Heart right ventricle (tissue), 16 donors: ENCODE measurements at regions not wholly inside any gene's neighbourhood (a gene's known extent, or its start where the extent isn't known, plus 50 kb on each side); places are given as distances from the start of the nearest gene placed in this dataset.

Experiments used
- ATAC-seq, 8 donors: fragments of 200-7000 bp; cut with Tn5 transposase; one replicate each; pipeline ENCODE4 v1.9.1; 2020; ENCODE audit warnings: mild to moderate bottlenecking in 8 of 8, moderate library complexity in 8 of 8, moderate number of reproducible peaks in 1 of 8
- DNase-seq, 2 donors: peaks; one replicate each; pipeline ENCODE4 v3.0.0-alpha.2; 2020
- H3K27ac ChIP-seq, 10 donors: fragments of 200-600 bp; sonication (generic) in 2 of 10; one replicate each; pipeline versions ENCODE4 v1.5.0 to v1.8.0; 2020 to 2022; ENCODE audit warnings: mild to moderate bottlenecking in 3 of 10
- H3K27me3 ChIP-seq, 7 donors: fragments of 200-600 bp; one replicate each; pipeline ENCODE4 v1.8.0; 2021 to 2022; ENCODE audit warnings: mild to moderate bottlenecking in 2 of 7
- H3K36me3 ChIP-seq, 9 donors: fragments of 200-600 bp; sonication (generic) in 1 of 9; one replicate each; pipeline versions ENCODE4 v1.5.0 to v1.8.0; 2020 to 2022; ENCODE audit warnings: mild to moderate bottlenecking in 2 of 9
- H3K4me1 ChIP-seq, 9 donors: fragments of 200-600 bp; sonication (generic) in 1 of 9; one replicate each; pipeline versions ENCODE4 v1.5.0 to v1.8.0; 2020 to 2022; ENCODE audit warnings: mild to moderate bottlenecking in 4 of 9
- H3K4me3 ChIP-seq, 10 donors: fragments of 200-600 bp; sonication (generic) in 2 of 10; one replicate each; pipeline versions ENCODE4 v1.5.0 to v1.8.0; 2020 to 2022; ENCODE audit warnings: mild to moderate bottlenecking in 7 of 10, moderate library complexity in 2 of 10
- H3K9me3 ChIP-seq, 11 donors: fragments of 200-600 bp in 10 of 11; sonication (generic) in 2 of 11; one replicate each; pipeline versions ENCODE4 v1.5.0 to v1.8.0; 2013 to 2022; ENCODE audit warnings: mild to moderate bottlenecking in 2 of 11, control low read depth in 1 of 11, moderate library complexity in 1 of 11
- CTCF ChIP-seq, 9 donors: fragments of 200-600 bp; sonication (generic) in 2 of 9; IDR thresholded peaks; one replicate each; pipeline versions ENCODE4 v1.5.0 to v1.8.0; 2021 to 2022; ENCODE audit warnings: antibody characterized with exemption in 9 of 9, mild to moderate bottlenecking in 5 of 9, moderate library complexity in 1 of 9
- WGBS, 2 donors: extraction: QIAGEN DNeasy Blood & Tissue Kit; methylation state at CpG; one replicate each; pipeline ENCODE4 v1.1.7; 2013; ENCODE audit warnings: inconsistent platforms in 1 of 2; 5-methylcytosine and 5-hydroxymethylcytosine counted together
- intact Hi-C, 10 donors: fragments of 100-400 bp; cut with DNase I; formaldehyde crosslinking; loops; one replicate each; pipeline versions ENCODE4 v1.11.1 to v1.14.2; 2022
- donor health status: Arrhythmogenic right ventricular cardiomyopathy.
- donor health status: ischemic (EF 13 %, LVEDD 7.1; RV severe dilation, severe dysfunction).
- donor health status: healthy with polysubstance abuse.
- donor health status: DM: no; HTN: yes; CAD: no.
- donor health status: DM: no; HTN: no; CAD: no.
- donor health status: ischemic (EF 25% LVEDD 6.9; RV normal size, moderate dysfunction).
- donor health status: ischemic (EF 25% LVEDD 5.7; RV mildly dilated, moderate dysfunction).
- donor health status: healthy.
- donor health status: DM: yes; HTN: yes; CAD: no.
- donor health status: Ischemic cardiomyopathy.
- donor health status: ischemic (EF 35%, LVEDD 5.7; RV mildly dilated, moderate dysfunction).
- donor health status: nonischemic (EF 11% LVEDD 7.7; RV severe dilation, severe dysfunction).
- donor health status: DM: yes; HTN: yes; CAD: no.
- donor health status: PGD.
- donor health status: ischemic (EF 29% LVEDD 5.4; RV normal size, mild dysfunction).
- donor health status: nonischemic (EF 23%, LVEDD 6.1; RV moderate dilation, normal function).

- peak in 6 of 8 donors; percentile 68 to 97 (median 88) for ATAC-seq
- WGBS, 2 donors: 57 to 64% methylated on average over 5 of the region's 5 CpGs
- intact Hi-C loops: loop anchor here in 1 of 10 donors (10.0 kb wide), 1 partner anchor 417 kb away; no protein-coding TSS in a partner anchor
- Histone ChIP-seq H3K4me3 (no peak overlapping the region), H3K36me3 (no peaks in the 10 kb centered on the region), H3K9me3 (peaks cover 0 to 18% (median 0%) of the 10 kb centered on the region in 11 donors), H3K27me3 (no peaks in the 10 kb centered on the region), H3K4me1 (peaks cover 0 to 21% (median 7%) of the 10 kb centered on the region in 9 donors), H3K27ac (peak overlapping the region in 6 of 10 donors; percentile 54 to 80 (median 67))
- no peak for TF ChIP-seq CTCF (IDR thresholded peaks at IDR 0.05)
- no peak for DNase-seq
Measured at GRCh38 chr6:128827675-128828464, 55.1 kb upstream of the LAMA2 start.

- no peak for TF ChIP-seq CTCF (IDR thresholded peaks at IDR 0.05)
- Histone ChIP-seq H3K27me3 (no peaks in the 10 kb centered on the region), H3K36me3 (no peaks in the 10 kb centered on the region), H3K4me1 (peaks cover 0 to 21% (median 7%) of the 10 kb centered on the region in 9 donors), H3K27ac (peak overlapping the region in 5 of 10 donors; percentile 17 to 80 (median 65)), H3K9me3 (peaks cover 0 to 13% (median 0%) of the 10 kb centered on the region in 11 donors), H3K4me3 (no peak overlapping the region)
- DNase-seq: no peak
- intact Hi-C loops: loop anchor here in 1 of 10 donors (10.0 kb wide), 1 partner anchor 418 kb away; no protein-coding TSS in a partner anchor
- 39 to 41% methylated on average over 3 of the region's 3 CpGs for WGBS, 2 donors
- peak in 3 of 8 donors; percentile 26 to 62 (median 33) for ATAC-seq
Measured at GRCh38 chr6:128826606-128827005, 56.3 kb upstream of the LAMA2 start.

- no peak overlapping the region for H3K4me3 ChIP-seq
- intact Hi-C loops: loop anchor here in 1 of 10 donors (10.0 kb wide), 1 partner anchor 423 kb away; no protein-coding TSS in a partner anchor
- WGBS, 2 donors: 73 to 89% methylated on average over 3 of the region's 3 CpGs
- H3K27me3 ChIP-seq: no peaks in the 10 kb centered on the region
- no peaks in the 10 kb centered on the region for H3K36me3 ChIP-seq
- peak; percentile 12 to 29 for DNase-seq
- H3K4me1 ChIP-seq: peaks cover 0 to 9% (median 6%) of the 10 kb centered on the region in 9 donors
- no peaks in the 10 kb centered on the region for H3K9me3 ChIP-seq
- no peak overlapping the region for H3K27ac ChIP-seq
- no peak for TF ChIP-seq CTCF (IDR thresholded peaks at IDR 0.05)
- peak in 5 of 8 donors; percentile 15 to 52 (median 37) for ATAC-seq
Measured at GRCh38 chr6:128822271-128822670, 60.7 kb upstream of the LAMA2 start.

- no peak overlapping the region for H3K27ac ChIP-seq
- H3K27me3 ChIP-seq: no peaks in the 10 kb centered on the region
- H3K4me3 ChIP-seq: no peak overlapping the region
- intact Hi-C loops: loop anchor here in 1 of 10 donors (10.0 kb wide), 1 partner anchor 424 kb away; no protein-coding TSS in a partner anchor
- no peak for TF ChIP-seq CTCF (IDR thresholded peaks at IDR 0.05)
- no peaks in the 10 kb centered on the region for H3K36me3 ChIP-seq
- no peak for DNase-seq
- H3K9me3 ChIP-seq: no peaks in the 10 kb centered on the region
- peak in 2 of 8 donors; percentile 13 to 16 for ATAC-seq
- no peaks in the 10 kb centered on the region for H3K4me1 ChIP-seq
- 67 to 77% methylated on average over 2 of the region's 2 CpGs for WGBS, 2 donors
Measured at GRCh38 chr6:128821116-128821515, 61.8 kb upstream of the LAMA2 start.
